Tibial artery (tissue), 4 donors: ENCODE measurements at regions not wholly inside any gene's neighbourhood (a gene's known extent, or its start where the extent isn't known, plus 50 kb on each side); places are given as distances from the start of the nearest gene placed in this dataset.

Experiments
- DNase-seq, 2 donors: peaks; one replicate each; pipeline ENCODE4 v3.0.0-alpha.2; 2019
- H3K27ac ChIP-seq, 2 donors: fragments of 200-600 bp; sonication (generic) in 1 of 2; 1 replicate in 1 of 2; 2 replicates in 1 of 2; pipeline ENCODE4 v1.5.1; 2018 to 2019; ENCODE audit warnings: mild to moderate bottlenecking in 1 of 2
- H3K27me3 ChIP-seq, 2 donors: fragments of 200-600 bp; sonication (generic) in 1 of 2; one replicate each; pipeline versions ENCODE4 v1.5.1 to v1.6.0; 2016 to 2019
- H3K36me3 ChIP-seq, 3 donors: fragments of 200-600 bp; sonication (generic) in 2 of 3; one replicate each; pipeline ENCODE4 v1.5.1; 2016 to 2019; ENCODE audit warnings: mild to moderate bottlenecking in 2 of 3
- H3K4me1 ChIP-seq, 4 donors: fragments of 200-600 bp; sonication (generic) in 2 of 4; 1 replicate in 3 of 4; 2 replicates in 1 of 4; pipeline ENCODE4 v1.5.1; 2016 to 2019
- H3K4me3 ChIP-seq, 2 donors: fragments of 200-600 bp; sonication (generic) in 1 of 2; 1 replicate in 1 of 2; 2 replicates in 1 of 2; pipeline ENCODE4 v1.5.1; 2018 to 2019; ENCODE audit warnings: mild to moderate bottlenecking in 2 of 2
- H3K9me3 ChIP-seq, 3 donors: fragments of 200-600 bp; sonication (generic) in 1 of 3; one replicate each; pipeline ENCODE4 v1.5.1; 2016 to 2019
- intact Hi-C: fragments of 100-400 bp; cut with DNase I; formaldehyde crosslinking; loops from one replicate; pipeline ENCODE4 v1.15.0; 2023; ENCODE audit warnings: low total_unique reads
- TF ChIP-seq, protein P1 (sequence below), 2 experiments: fragments of 200-600 bp in 1 of 2; fragments of 450-650 bp in 1 of 2; IDR thresholded peaks; one replicate each; pipeline ENCODE4 v1.5.1; 2017 to 2019; ENCODE audit warnings: antibody characterized with exemption in 2 of 2, mild to moderate bottlenecking in 1 of 2, moderate library complexity in 1 of 2

DNA sequence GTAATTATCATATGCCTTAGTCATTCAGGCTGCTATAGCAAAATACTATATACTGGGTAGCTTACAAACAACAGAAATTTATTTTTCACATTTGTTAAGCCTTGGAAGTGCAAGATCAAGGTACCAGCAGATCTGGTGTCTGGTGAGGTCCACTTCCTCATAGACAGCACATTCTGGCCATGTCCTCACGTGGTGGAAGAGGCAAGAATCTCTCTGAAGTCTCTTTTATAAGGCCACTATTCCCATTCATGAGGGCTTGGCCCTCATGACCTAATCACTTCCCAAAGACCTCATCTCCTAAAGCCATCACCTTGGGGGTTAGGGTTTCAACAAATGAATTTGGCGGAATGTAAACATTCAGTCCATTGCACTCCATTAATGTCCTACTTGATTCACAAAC lies 137.5 kb upstream of the C1GALT1 start:
- TF ChIP-seq, protein P1, sequence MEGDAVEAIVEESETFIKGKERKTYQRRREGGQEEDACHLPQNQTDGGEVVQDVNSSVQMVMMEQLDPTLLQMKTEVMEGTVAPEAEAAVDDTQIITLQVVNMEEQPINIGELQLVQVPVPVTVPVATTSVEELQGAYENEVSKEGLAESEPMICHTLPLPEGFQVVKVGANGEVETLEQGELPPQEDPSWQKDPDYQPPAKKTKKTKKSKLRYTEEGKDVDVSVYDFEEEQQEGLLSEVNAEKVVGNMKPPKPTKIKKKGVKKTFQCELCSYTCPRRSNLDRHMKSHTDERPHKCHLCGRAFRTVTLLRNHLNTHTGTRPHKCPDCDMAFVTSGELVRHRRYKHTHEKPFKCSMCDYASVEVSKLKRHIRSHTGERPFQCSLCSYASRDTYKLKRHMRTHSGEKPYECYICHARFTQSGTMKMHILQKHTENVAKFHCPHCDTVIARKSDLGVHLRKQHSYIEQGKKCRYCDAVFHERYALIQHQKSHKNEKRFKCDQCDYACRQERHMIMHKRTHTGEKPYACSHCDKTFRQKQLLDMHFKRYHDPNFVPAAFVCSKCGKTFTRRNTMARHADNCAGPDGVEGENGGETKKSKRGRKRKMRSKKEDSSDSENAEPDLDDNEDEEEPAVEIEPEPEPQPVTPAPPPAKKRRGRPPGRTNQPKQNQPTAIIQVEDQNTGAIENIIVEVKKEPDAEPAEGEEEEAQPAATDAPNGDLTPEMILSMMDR (IDR thresholded peaks at IDR 0.05): no peak

DNA sequence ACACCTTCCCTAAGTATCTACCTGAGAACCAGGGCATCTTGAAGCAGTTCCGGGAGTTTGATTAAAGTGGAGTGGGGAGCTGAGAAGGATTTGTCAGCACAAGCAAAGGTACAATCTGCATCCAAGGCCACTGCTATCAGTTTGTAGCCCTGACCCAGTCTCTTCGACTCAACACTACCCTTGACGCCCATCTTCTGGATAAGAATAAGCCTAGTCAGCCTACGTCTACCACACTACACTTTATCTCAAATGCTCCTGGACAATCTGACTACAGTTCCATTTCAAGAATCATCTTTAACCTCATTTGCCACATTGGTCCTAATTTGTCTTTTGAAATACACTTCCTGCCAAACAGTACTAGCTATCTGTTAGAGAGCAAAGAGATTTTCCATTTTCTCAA lies 134.1 kb upstream of the C1GALT1 start:
- H3K9me3 ChIP-seq: no peaks in the 10 kb centered on the region
- no peaks in the 10 kb centered on the region for H3K27me3 ChIP-seq
- TF ChIP-seq, protein P1 (IDR thresholded peaks at IDR 0.05): no peak
- no peak overlapping the region for H3K27ac ChIP-seq
- H3K36me3 ChIP-seq: no peaks in the 10 kb centered on the region
- intact Hi-C loops: no loop called here
- DNase-seq: no peak
- H3K4me1 ChIP-seq: no peaks in the 10 kb centered on the region
- H3K4me3 ChIP-seq: no peak overlapping the region

More for the DNA sequence above, 137.5 kb upstream of the C1GALT1 start:
- no peak for DNase-seq
- no peaks in the 10 kb centered on the region for H3K4me1 ChIP-seq
- intact Hi-C loops: no loop called here
- H3K27ac ChIP-seq: no peak overlapping the region
- no peaks in the 10 kb centered on the region for H3K27me3 ChIP-seq
- H3K4me3 ChIP-seq: no peak overlapping the region
- H3K9me3 ChIP-seq: no peaks in the 10 kb centered on the region
- H3K36me3 ChIP-seq: no peaks in the 10 kb centered on the region

DNA sequence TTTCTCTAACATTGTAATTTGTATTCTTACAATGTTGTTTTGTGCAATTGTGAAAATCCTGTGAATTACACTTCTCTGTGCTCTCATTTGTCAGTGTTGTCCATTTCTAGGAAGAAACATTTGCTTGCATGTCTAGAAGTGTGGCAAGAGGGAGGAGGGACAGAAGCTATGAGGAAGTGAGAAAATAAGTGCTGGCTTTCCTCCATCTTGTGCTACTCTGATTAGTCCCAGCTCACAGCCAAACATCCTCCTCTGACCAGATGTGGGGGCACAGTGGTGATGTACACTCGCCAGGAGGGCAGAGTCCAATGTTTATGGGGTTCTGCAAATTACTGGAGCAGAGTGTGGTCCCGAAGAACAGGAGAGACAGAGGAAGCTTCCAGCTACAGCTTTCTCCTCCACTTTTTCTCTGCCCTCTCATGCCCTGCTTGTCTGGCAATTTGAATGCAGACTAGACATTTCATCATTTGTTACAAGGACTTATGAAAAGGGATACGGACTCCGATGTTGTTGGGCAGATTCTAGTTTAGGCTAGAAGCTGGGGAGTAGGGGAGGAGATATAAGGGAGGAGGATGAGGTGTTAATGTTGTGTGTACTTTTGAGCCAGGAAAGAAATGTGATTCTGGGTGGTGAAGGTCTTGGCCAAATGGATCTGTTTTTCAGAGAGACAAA lies 131.0 kb upstream of the C1GALT1 start:
- no peak for DNase-seq
- TF ChIP-seq, protein P1 (IDR thresholded peaks at IDR 0.05): no peak
- no peaks in the 10 kb centered on the region for H3K9me3 ChIP-seq
- H3K4me3 ChIP-seq: no peak overlapping the region
- no peaks in the 10 kb centered on the region for H3K27me3 ChIP-seq
- intact Hi-C loops: no loop called here
- no peak overlapping the region for H3K27ac ChIP-seq
- no peaks in the 10 kb centered on the region for H3K4me1 ChIP-seq
- H3K36me3 ChIP-seq: no peaks in the 10 kb centered on the region

DNA sequence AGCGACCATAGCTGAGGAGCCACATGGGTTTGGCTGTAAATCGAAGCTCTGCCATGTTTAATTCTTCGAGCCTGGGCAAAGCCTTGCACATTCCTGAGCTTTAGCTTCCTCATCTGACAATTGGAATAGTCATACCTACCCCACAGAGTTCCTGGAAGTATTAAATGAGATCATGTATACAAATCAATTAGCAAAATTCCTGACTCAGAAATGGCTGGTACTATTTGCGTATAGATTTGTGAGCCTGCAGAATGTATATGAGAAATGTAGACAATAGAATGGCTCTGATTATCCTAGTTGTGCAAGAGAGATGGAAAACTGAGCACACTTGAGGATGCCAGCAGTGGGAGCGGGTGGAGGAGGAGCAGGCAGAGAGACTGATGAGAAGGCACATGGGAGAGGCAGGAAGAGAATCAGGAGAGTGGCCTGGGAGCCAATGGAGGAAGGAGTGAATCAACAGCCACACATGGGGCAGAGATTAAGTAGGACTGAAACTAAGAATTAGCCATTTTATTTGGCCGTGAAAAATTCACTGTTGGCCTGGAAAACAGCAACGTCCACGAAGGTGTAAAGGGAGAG lies 128.0 kb upstream of the C1GALT1 start:
- Histone ChIP-seq H3K4me1 (no peaks in the 10 kb centered on the region), H3K4me3 (no peak overlapping the region), H3K9me3 (no peaks in the 10 kb centered on the region), H3K27me3 (no peaks in the 10 kb centered on the region), H3K36me3 (no peaks in the 10 kb centered on the region), H3K27ac (no peak overlapping the region)
- no peak for DNase-seq
- TF ChIP-seq, protein P1 (IDR thresholded peaks at IDR 0.05): no peak
- intact Hi-C loops: no loop called here

DNA sequence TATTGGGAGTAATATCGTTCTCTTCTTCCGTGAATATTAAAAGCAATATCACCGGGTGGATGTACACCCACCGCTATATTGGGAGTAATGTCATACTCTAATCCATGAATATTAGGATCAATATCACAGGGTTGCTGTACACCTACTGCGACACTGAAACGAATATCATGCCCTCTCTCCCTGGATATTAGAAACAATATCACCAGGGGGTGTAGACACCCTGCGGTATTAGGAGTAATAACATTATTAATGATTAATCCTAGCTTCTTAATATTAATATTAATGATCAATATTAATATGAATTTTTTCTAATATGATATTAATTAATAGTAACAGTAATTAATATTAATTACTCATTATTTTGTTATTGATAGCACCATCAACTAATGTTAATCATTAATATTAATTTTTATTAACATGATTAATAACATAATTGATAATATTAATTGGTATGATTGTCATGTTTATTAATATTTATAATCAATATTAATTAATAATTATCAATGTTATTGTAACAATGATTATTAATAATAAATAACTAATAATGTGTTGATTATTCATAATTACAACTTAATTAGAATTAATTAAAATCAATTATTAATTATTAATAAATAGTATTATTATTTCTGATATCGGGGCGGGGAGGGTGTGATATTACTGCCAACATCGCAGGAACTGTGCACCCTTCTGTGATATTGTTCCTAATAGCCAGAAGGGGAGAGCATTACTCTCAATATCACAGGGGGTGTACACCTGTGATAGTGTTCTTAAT lies 121.3 kb upstream of the C1GALT1 start:
- no peak for DNase-seq
- no peak overlapping the region for H3K27ac ChIP-seq
- H3K27me3 ChIP-seq: no peaks in the 10 kb centered on the region
- H3K4me3 ChIP-seq: no peak overlapping the region
- intact Hi-C loops: loop anchor here (5.0 kb wide), 1 partner anchor 1716 kb away; no protein-coding TSS in a partner anchor
- TF ChIP-seq, protein P1 (IDR thresholded peaks at IDR 0.05): no peak
- no peaks in the 10 kb centered on the region for H3K36me3 ChIP-seq
- H3K4me1 ChIP-seq: no peaks in the 10 kb centered on the region
- H3K9me3 ChIP-seq: no peaks in the 10 kb centered on the region
